ENCODE measurements at regions not wholly inside any gene's neighbourhood (a gene's known extent, or its start where the extent isn't known, plus 50 kb on each side); places are given as distances from the start of the nearest gene placed in this dataset.
"Not testable (repeated sequence)": the region's sequence is repeated elsewhere in the genome, so short reads cannot be mapped to it uniquely, and the experiment has no call there.

DNA sequence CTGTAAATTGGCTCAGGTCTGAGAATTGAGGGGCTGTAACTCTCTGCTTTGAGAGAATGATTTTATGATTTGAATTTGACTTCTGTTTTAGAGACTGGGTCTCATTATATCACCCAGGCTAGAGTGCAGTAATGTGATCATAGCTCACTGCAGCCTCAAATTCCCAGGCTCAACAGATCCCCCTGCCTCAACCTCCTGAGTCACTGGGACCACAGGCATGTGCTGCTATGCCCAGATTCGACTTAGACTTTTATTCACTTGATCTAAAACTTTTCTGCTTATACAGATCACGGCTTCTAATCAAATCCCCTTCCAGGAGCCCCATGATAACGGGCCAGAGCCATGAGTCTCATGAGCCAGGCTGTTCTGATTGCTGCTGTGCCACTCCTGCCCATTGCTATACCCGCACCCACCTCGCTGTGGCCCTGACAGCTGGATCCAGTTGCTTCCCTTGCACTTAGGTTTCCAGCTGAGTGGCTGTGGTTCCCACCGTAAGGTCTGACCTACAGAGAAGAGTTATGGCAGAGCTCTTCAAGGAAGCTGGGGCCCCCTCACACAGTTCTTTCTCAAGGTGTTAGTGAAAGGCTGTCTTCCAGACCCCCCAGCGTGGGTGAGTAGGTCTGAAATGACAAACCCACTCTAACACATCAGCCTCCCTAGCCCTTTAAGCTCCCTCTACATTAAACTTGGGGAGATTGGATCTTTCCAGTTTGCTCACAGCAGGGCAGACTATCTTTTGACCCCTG, 251.2 kb upstream of the SGCG start:
- TF ChIP-seq POLR2A (IDR thresholded peaks at IDR 0.05; ENCODE audit: low read length) (no peak), GATA1 (IDR thresholded peaks at IDR 0.05; ENCODE audit: low read depth, low read length) (no peak)
- no peak for DNase-seq

DNA sequence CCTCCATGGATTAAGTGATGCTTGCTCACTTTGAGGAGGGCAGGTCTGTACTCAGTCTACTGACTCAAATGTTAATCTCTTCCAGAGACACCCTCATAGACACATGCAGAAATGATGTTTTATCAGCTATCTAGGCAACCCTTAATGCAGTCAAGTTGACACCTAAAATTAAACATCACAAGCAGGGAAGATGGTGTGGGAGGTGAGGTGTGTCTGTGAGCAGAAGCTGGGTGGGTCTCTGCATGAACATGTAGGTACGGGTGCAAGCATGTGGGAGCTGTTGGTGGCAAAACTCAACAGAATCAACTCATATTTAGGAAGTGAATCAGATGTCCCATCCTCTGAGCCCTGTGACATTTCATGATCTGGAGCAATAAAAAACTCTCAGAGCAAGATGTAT, 249.2 kb upstream of the SGCG start:
- no peak for DNase-seq
- TF ChIP-seq GATA1 (IDR thresholded peaks at IDR 0.05; ENCODE audit: low read depth, low read length) (no peak), POLR2A (IDR thresholded peaks at IDR 0.05; ENCODE audit: low read length) (no peak)

GRCh38 chr13:22932632-22933412, 248.0 kb upstream of the SGCG start:
- not testable (repeated sequence) for DNase-seq

DNA sequence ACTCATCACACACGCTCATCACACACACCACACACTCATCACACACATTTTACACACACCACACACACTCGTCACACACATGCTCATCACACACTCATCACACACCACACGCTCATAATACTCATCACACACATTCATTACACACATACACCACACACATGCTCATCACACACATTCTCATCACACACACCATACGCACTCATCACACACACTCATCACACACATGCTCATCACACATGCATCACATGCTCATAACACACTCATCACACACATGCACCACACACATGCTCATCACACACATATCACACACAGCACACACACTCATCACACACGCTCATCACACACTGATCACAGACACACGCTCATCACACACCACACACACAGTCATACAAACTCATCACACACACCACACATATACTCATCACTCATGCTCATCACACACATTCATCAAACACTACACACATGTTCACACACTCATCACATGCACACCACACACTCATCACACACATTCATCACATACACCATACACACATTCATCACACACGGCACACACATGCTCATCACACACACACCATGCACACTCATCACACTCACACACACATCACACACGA, 247.1 kb upstream of the SGCG start:
- TF ChIP-seq POLR2A (IDR thresholded peaks at IDR 0.05; ENCODE audit: low read length) (no peak), GATA1 (IDR thresholded peaks at IDR 0.05; ENCODE audit: low read depth, low read length) (no peak)

GRCh38 chr13:22934744-22935523, 245.8 kb upstream of the SGCG start:
- no peak for DNase-seq
- TF ChIP-seq GATA1 (IDR thresholded peaks at IDR 0.05; ENCODE audit: low read depth, low read length) (no peak), POLR2A (IDR thresholded peaks at IDR 0.05; ENCODE audit: low read length) (no peak)

More for the DNA sequence above, 247.1 kb upstream of the SGCG start:
- DNase-seq, result no peak

GRCh38 chr13:22936228-22936627, 244.6 kb upstream of the SGCG start:
- TF ChIP-seq GATA1 (IDR thresholded peaks at IDR 0.05; ENCODE audit: low read depth, low read length), result no peak
- no peak for TF ChIP-seq POLR2A (IDR thresholded peaks at IDR 0.05; ENCODE audit: low read length)
- DNase-seq, result no peak

- DNase-seq, result no peak
- no peak for TF ChIP-seq POLR2A (IDR thresholded peaks at IDR 0.05; ENCODE audit: low read length)
- no peak for TF ChIP-seq GATA1 (IDR thresholded peaks at IDR 0.05; ENCODE audit: low read depth, low read length)
Observed at GRCh38 chr13:22937241-22937640, 243.5 kb upstream of the SGCG start.

DNA sequence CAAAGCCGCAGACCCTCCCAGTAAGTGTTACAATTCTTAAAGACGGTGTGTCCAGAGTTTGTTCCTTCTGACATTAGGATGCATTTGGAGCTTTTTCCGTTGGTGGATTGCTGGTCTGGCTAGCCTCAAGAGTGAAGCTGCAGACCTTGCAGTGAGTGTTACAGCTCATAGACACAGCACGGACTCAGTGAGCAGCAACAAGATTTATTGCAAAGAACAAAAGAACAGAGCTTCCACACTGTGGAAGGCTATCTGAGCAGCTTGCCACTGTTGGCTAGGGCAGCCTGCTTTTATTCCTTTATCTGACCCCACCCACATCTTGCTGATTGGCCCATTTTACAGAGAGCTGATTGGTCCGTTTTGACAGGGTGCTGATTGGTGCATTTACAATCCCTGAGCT, 242.8 kb upstream of the SGCG start:
- no peak for DNase-seq
- TF ChIP-seq GATA1 (IDR thresholded peaks at IDR 0.05; ENCODE audit: low read depth, low read length), result no peak
- no peak for TF ChIP-seq POLR2A (IDR thresholded peaks at IDR 0.05; ENCODE audit: low read length)

GRCh38 chr13:22938576-22938975, 242.2 kb upstream of the SGCG start:
- DNase-seq, result no peak
- TF ChIP-seq POLR2A (IDR thresholded peaks at IDR 0.05; ENCODE audit: low read length) (no peak), GATA1 (IDR thresholded peaks at IDR 0.05; ENCODE audit: low read depth, low read length) (no peak)

DNA sequence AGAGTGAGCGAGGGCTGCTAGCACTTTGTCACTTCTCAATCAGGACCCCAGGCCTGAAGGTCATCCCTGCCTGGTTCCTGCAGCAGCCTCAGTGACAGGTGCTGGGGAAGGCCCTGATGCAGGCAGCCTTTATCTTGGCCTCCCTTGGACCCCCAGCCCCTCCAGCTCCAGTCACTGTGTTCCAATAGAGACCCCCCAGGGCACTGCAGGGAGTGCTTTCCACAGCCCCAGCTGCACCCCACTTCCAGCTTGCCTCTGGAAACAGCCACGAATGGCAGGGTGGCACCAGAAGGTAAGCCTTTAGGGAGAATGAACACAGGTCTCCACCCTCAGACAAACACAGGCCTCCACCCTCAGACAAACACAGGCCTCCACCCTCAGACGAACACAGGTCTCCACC, 241.6 kb upstream of the SGCG start:
- TF ChIP-seq GATA1 (IDR thresholded peaks at IDR 0.05; ENCODE audit: low read depth, low read length) (no peak), POLR2A (IDR thresholded peaks at IDR 0.05; ENCODE audit: low read length) (no peak)
- no peak for DNase-seq

- TF ChIP-seq GATA1 (IDR thresholded peaks at IDR 0.05; ENCODE audit: low read depth, low read length), result no peak
- no peak for TF ChIP-seq POLR2A (IDR thresholded peaks at IDR 0.05; ENCODE audit: low read length)
- DNase-seq, result no peak
Observed at GRCh38 chr13:22940090-22940710, 240.6 kb upstream of the SGCG start.

- no peak for DNase-seq
- TF ChIP-seq GATA1 (IDR thresholded peaks at IDR 0.05; ENCODE audit: low read depth, low read length), result no peak
- no peak for TF ChIP-seq POLR2A (IDR thresholded peaks at IDR 0.05; ENCODE audit: low read length)
Observed at GRCh38 chr13:22940736-22941135, 240.0 kb upstream of the SGCG start.

DNA sequence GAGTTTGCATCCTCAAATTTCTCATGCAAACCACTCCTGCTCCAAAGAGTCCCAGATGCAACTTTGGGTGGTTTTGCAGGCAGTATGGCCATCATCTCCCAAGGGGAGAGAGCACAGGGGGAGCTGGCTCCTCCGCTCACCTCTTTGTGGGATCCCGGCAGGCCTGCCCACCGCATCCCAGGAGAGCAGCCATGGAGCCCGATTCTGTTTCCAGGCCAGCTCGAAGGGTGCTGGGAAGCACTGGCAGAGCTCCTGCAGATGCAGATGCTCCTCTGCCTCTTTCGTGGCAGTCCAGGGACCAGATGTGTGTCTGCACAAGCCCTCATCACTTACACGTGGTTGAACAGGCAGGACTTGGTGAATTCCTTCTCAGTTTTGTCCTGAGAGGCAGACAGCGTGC, 239.3 kb upstream of the SGCG start:
- DNase-seq, result not testable (repeated sequence)

DNA sequence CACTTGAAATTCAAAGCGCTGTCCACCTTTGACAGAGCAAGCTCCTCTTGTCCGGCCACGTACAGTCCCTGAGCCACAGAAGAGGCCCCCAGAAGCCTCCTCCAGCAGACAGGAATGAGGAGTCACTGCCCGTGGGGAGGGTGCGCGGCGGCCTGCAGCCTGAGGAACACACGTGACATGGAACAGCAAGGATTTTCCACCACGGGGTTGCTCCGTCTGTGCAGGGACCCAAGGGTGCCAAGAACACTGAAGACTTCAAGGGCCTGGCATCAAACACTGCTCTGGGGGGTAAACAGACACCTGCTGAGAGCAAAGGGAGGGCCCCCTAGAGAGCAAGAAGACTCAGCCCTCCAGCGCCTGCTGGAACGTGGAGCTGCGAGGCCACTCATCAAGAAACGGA, 237.9 kb upstream of the SGCG start:
- DNase-seq, result not testable (repeated sequence)
